ENCODE measurements at regions not wholly inside any gene's neighbourhood (a gene's known extent, or its start where the extent isn't known, plus 50 kb on each side); places are given as distances from the start of the nearest gene placed in this dataset.

GRCh38 chrX:121322159-121322558, 274.7 kb downstream of the GLUD2 start:
- in situ Hi-C loops (cut with MboI; ENCODE audit: low sequenced_read_pairs, unreplicated experiment), result loop anchor here (25.0 kb wide), 1 partner anchor 265 kb away; no protein-coding TSS in a partner anchor
- no peak for DNase-seq (ENCODE audit: low spot score)
- TF ChIP-seq, protein P1, sequence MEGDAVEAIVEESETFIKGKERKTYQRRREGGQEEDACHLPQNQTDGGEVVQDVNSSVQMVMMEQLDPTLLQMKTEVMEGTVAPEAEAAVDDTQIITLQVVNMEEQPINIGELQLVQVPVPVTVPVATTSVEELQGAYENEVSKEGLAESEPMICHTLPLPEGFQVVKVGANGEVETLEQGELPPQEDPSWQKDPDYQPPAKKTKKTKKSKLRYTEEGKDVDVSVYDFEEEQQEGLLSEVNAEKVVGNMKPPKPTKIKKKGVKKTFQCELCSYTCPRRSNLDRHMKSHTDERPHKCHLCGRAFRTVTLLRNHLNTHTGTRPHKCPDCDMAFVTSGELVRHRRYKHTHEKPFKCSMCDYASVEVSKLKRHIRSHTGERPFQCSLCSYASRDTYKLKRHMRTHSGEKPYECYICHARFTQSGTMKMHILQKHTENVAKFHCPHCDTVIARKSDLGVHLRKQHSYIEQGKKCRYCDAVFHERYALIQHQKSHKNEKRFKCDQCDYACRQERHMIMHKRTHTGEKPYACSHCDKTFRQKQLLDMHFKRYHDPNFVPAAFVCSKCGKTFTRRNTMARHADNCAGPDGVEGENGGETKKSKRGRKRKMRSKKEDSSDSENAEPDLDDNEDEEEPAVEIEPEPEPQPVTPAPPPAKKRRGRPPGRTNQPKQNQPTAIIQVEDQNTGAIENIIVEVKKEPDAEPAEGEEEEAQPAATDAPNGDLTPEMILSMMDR (IDR thresholded peaks at IDR 0.05; ENCODE audit: borderline replicate concordance, control extremely low read depth, extremely low read depth, insufficient read depth, missing control alignments), result peak; percentile 11

- no peak for DNase-seq (ENCODE audit: low spot score)
- TF ChIP-seq, protein P1 (IDR thresholded peaks at IDR 0.05; ENCODE audit: borderline replicate concordance, control extremely low read depth, extremely low read depth, insufficient read depth, missing control alignments), result no peak
- in situ Hi-C loops (cut with MboI; ENCODE audit: low sequenced_read_pairs, unreplicated experiment), result loop anchor here (25.0 kb wide), 1 partner anchor 264 kb away; no protein-coding TSS in a partner anchor
Measured at GRCh38 chrX:121323337-121323736, 275.9 kb downstream of the GLUD2 start.

DNA sequence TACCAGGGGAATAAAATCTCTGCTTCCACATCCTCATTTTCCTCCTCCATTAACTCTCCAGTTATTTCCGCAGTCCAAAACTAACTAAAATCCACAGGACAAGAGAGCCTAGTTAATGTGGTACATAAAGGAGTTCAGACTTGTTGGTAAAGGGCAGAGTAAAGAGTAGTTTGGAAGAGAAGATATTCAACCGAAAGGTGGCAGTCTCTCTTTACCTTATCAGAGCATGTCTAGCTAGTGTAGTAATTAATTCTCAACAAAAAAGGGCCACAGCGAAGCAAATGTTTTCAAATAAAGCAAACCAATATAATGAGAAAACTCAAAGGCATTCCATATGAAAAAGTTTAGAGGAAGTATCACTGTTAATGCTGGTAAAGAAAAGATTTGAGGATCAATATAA, 286.5 kb downstream of the GLUD2 start:
- TF ChIP-seq, protein P1 (IDR thresholded peaks at IDR 0.05; ENCODE audit: borderline replicate concordance, control extremely low read depth, extremely low read depth, insufficient read depth, missing control alignments), result peak; percentile 16
- in situ Hi-C loops (cut with MboI; ENCODE audit: low sequenced_read_pairs, unreplicated experiment), result no loop called here
- DNase-seq (ENCODE audit: low spot score), result peak; percentile 8

DNA sequence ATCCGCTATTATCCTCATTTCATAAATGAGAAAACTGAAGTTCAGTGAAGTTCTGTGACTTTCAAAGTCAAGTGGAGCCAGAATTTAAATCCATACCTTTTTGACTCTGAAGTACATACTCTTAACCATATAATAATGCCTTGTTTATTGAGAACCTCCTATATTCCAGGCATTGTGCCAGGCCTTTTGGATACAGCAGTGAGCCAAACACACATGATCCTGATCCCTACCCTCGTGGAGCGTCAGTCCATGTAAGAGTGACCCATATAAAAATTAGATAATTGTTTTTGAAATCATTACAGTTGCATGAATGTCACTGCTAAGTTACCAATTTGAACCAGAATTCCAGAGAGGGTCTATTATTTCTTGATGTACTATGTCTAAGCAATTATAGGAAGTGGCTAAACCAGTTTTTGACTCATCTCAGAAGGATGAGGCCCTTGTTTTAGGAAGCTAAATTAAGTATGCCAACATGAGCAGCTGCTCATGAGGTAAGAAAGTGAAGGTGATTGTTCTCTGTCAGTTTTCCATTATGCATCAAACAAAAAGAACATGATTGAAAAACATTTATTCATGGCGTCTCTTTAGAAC, 289.5 kb downstream of the GLUD2 start:
- in situ Hi-C loops (cut with MboI; ENCODE audit: low sequenced_read_pairs, unreplicated experiment), result no loop called here
- TF ChIP-seq, protein P1 (IDR thresholded peaks at IDR 0.05; ENCODE audit: borderline replicate concordance, control extremely low read depth, extremely low read depth, insufficient read depth, missing control alignments), result no peak
- DNase-seq (ENCODE audit: low spot score), result no peak

DNA sequence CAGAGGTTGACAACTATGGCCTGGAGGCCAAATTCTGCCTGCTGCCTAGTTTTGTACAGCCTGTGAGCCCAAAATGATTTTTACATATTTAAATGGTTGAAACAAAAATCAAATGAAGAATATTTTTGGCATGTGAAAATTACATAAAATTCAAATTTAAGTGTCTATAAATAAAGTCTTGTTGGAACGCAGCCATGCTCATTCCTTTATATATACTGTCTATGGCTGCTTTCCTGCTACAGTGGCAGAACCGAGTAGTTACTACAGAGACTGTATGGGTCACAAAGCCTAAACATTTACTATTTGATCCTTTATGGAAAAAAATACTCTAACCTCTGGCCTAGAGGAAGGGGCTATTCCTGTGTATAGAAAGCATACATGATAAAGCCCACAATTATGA, 290.4 kb downstream of the GLUD2 start:
- TF ChIP-seq, protein P1 (IDR thresholded peaks at IDR 0.05; ENCODE audit: borderline replicate concordance, control extremely low read depth, extremely low read depth, insufficient read depth, missing control alignments), result no peak
- in situ Hi-C loops (cut with MboI; ENCODE audit: low sequenced_read_pairs, unreplicated experiment), result no loop called here
- no peak for DNase-seq (ENCODE audit: low spot score)

DNA sequence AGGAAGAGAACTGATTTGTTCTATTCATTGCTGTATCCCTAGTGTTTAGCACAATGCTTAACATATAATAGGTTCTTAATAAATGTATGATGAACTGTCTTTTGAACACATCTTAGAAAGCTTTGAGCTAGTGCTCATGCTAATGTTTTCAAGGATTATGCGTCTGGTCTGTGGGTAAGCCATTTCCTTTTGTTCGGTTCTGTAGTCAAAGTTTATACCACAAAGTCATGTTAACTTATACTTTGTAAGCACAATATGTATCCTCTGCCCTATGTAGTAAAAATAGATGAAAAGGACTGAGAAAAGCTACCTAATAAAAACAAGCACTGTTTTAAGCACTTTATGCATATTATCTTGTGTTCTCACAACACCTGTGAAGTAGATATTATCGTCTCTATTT, 301.9 kb downstream of the GLUD2 start:
- DNase-seq (ENCODE audit: low spot score), result no peak
- TF ChIP-seq, protein P1 (IDR thresholded peaks at IDR 0.05; ENCODE audit: borderline replicate concordance, control extremely low read depth, extremely low read depth, insufficient read depth, missing control alignments), result no peak
- in situ Hi-C loops (cut with MboI; ENCODE audit: low sequenced_read_pairs, unreplicated experiment), result no loop called here
